ENCODE measurements at regions not wholly inside any gene's neighbourhood (a gene's known extent, or its start where the extent isn't known, plus 50 kb on each side); places are given as distances from the start of the nearest gene placed in this dataset.

DNA sequence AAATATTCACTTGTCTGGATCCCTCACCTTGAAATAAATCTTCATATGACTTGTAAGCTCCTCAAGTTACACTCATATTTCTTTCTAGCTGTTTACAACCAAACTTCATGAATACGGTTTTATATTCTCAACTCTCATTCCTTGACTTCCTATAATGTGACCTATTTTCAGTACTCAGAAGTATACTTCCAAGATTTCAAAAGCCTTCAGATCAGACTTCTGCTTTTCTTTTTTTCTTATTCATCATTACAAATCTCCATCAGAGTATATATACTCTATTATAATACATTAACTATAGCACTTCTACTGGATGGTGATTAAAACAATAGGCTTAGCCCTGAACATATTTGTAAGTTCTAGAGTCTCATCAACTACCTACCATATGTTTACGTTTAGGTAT lies 123.6 kb upstream of the ALCAM start:
- TF ChIP-seq, protein P1, sequence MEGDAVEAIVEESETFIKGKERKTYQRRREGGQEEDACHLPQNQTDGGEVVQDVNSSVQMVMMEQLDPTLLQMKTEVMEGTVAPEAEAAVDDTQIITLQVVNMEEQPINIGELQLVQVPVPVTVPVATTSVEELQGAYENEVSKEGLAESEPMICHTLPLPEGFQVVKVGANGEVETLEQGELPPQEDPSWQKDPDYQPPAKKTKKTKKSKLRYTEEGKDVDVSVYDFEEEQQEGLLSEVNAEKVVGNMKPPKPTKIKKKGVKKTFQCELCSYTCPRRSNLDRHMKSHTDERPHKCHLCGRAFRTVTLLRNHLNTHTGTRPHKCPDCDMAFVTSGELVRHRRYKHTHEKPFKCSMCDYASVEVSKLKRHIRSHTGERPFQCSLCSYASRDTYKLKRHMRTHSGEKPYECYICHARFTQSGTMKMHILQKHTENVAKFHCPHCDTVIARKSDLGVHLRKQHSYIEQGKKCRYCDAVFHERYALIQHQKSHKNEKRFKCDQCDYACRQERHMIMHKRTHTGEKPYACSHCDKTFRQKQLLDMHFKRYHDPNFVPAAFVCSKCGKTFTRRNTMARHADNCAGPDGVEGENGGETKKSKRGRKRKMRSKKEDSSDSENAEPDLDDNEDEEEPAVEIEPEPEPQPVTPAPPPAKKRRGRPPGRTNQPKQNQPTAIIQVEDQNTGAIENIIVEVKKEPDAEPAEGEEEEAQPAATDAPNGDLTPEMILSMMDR (IDR thresholded peaks at IDR 0.05): no peak
- no peak for TF ChIP-seq POLR2A (IDR thresholded peaks at IDR 0.05)
